ENCODE measurements at regions not wholly inside any gene's neighbourhood (a gene's known extent, or its start where the extent isn't known, plus 50 kb on each side); places are given as distances from the start of the nearest gene placed in this dataset.
"Not testable (repeated sequence)": the region's sequence is repeated elsewhere in the genome, so short reads cannot be mapped to it uniquely, and the experiment has no call there.

DNA sequence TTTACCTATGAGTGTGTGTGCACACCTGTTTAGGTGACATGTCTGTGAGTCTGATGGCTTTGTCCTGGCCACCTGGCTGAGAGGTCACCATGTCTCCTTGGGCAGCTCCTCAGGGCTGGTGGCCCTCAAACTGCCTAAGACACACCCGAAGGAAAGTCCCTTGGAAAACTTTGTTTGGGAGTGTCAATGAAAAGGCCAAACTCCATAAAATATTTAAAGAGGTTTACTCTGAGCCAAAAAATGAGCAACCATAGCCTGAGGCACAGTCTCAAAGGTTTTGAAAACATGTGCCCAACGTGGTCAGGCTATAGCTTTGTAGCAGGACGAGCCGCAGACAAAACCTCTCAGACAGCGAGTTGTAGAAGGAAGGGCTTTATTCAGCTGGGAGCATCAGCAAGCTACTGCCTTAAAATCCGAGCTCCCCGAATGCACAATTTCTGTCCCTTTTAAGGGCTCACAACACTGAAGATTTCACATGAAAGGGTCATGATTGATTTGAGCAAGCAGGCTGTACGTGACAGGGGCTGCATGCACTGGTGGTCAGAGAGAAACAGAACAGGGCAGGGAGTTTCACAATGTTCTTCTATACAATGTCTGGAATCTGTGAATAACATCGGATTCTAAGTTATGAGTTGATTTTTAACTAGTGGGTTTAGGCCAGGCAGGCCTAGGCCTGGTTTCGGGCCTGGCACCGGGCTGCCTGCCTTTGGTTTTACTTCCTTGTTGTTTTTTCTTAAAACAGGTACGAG lies 58.4 kb upstream of the RCBTB2 start:
- TF ChIP-seq, protein P1, sequence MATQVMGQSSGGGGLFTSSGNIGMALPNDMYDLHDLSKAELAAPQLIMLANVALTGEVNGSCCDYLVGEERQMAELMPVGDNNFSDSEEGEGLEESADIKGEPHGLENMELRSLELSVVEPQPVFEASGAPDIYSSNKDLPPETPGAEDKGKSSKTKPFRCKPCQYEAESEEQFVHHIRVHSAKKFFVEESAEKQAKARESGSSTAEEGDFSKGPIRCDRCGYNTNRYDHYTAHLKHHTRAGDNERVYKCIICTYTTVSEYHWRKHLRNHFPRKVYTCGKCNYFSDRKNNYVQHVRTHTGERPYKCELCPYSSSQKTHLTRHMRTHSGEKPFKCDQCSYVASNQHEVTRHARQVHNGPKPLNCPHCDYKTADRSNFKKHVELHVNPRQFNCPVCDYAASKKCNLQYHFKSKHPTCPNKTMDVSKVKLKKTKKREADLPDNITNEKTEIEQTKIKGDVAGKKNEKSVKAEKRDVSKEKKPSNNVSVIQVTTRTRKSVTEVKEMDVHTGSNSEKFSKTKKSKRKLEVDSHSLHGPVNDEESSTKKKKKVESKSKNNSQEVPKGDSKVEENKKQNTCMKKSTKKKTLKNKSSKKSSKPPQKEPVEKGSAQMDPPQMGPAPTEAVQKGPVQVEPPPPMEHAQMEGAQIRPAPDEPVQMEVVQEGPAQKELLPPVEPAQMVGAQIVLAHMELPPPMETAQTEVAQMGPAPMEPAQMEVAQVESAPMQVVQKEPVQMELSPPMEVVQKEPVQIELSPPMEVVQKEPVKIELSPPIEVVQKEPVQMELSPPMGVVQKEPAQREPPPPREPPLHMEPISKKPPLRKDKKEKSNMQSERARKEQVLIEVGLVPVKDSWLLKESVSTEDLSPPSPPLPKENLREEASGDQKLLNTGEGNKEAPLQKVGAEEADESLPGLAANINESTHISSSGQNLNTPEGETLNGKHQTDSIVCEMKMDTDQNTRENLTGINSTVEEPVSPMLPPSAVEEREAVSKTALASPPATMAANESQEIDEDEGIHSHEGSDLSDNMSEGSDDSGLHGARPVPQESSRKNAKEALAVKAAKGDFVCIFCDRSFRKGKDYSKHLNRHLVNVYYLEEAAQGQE (IDR thresholded peaks at IDR 0.05; ENCODE audit: insufficient replicate concordance, low read depth) = not testable (repeated sequence)
- TF ChIP-seq, protein P2, sequence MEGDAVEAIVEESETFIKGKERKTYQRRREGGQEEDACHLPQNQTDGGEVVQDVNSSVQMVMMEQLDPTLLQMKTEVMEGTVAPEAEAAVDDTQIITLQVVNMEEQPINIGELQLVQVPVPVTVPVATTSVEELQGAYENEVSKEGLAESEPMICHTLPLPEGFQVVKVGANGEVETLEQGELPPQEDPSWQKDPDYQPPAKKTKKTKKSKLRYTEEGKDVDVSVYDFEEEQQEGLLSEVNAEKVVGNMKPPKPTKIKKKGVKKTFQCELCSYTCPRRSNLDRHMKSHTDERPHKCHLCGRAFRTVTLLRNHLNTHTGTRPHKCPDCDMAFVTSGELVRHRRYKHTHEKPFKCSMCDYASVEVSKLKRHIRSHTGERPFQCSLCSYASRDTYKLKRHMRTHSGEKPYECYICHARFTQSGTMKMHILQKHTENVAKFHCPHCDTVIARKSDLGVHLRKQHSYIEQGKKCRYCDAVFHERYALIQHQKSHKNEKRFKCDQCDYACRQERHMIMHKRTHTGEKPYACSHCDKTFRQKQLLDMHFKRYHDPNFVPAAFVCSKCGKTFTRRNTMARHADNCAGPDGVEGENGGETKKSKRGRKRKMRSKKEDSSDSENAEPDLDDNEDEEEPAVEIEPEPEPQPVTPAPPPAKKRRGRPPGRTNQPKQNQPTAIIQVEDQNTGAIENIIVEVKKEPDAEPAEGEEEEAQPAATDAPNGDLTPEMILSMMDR (IDR thresholded peaks at IDR 0.05; ENCODE audit: insufficient read depth, low read length) = not testable (repeated sequence)

Measured in HL-60 (cell line).